H9 (cell line): ENCODE measurements at regions not wholly inside any gene's neighbourhood (a gene's known extent, or its start where the extent isn't known, plus 50 kb on each side); places are given as distances from the start of the nearest gene placed in this dataset.

Source experiments
- DNase-seq: peaks from one replicate; pipeline ENCODE4 v3.0.0-alpha.2; 2017
- H2AFZ ChIP-seq: one replicate; pipeline ENCODE4 v1.6.1; 2013; ENCODE audit warnings: mild to moderate bottlenecking, low read length, control low read depth, moderate library complexity
- H2AK5ac ChIP-seq: 2 replicates; pipeline ENCODE4 v1.6.1; 2013; ENCODE audit warnings: low read length, control low read depth, mixed read lengths; ENCODE audit not compliant: insufficient read length
- H2BK120ac ChIP-seq: one replicate; pipeline ENCODE4 v1.6.1; 2013; ENCODE audit warnings: low read depth, mild to moderate bottlenecking, low read length, control low read depth, inconsistent platforms; ENCODE audit not compliant: poor library complexity, severe bottlenecking
- H2BK12ac ChIP-seq: 2 replicates; pipeline ENCODE4 v1.6.1; 2013; ENCODE audit warnings: low read length, control low read depth, mixed read lengths, low read depth; ENCODE audit not compliant: insufficient read length
- H2BK15ac ChIP-seq: 2 replicates; pipeline ENCODE4 v1.6.1; 2013; ENCODE audit warnings: low read depth, low read length, control low read depth
- H2BK20ac ChIP-seq: one replicate; pipeline ENCODE4 v1.6.1; 2013; ENCODE audit warnings: low read depth, mild to moderate bottlenecking, low read length, control low read depth, inconsistent platforms; ENCODE audit not compliant: poor library complexity, severe bottlenecking
- H2BK5ac ChIP-seq: 2 replicates; pipeline ENCODE4 v1.6.1; 2013; ENCODE audit warnings: low read length, control low read depth, mixed read lengths; ENCODE audit not compliant: insufficient read length
- H3K14ac ChIP-seq: 2 replicates; pipeline ENCODE4 v1.6.1; 2013; ENCODE audit warnings: low read length, control low read depth; ENCODE audit not compliant: insufficient read depth
- H3K18ac ChIP-seq: 2 replicates; pipeline ENCODE4 v1.6.1; 2013; ENCODE audit warnings: low read depth, mild to moderate bottlenecking, mixed read lengths, low read length, control low read depth; ENCODE audit not compliant: insufficient read length
- H3K23ac ChIP-seq: 2 replicates; pipeline ENCODE4 v1.6.1; 2013; ENCODE audit warnings: low read length, control low read depth, mixed read lengths, low read depth; ENCODE audit not compliant: insufficient read length
- H3K23me2 ChIP-seq: 2 replicates; pipeline ENCODE4 v1.6.1; 2013; ENCODE audit warnings: low read depth, mild to moderate bottlenecking, mixed read lengths, low read length, control low read depth; ENCODE audit not compliant: insufficient read length, poor library complexity, severe bottlenecking
- H3K27ac ChIP-seq: 2 replicates; pipeline ENCODE4 v1.5.1; 2013; ENCODE audit warnings: low read length, control low read depth, mixed read lengths, low read depth; ENCODE audit not compliant: insufficient read length
- H3K27me3 ChIP-seq: 2 replicates; pipeline ENCODE4 v1.6.1; 2013; ENCODE audit warnings: low read length, control low read depth, inconsistent platforms; ENCODE audit not compliant: insufficient read depth
- H3K4ac ChIP-seq: 2 replicates; pipeline ENCODE4 v1.6.1; 2013; ENCODE audit warnings: low read depth, mild to moderate bottlenecking, control low read depth, inconsistent platforms, low read length, moderate library complexity
- H3K4me1 ChIP-seq: 2 replicates; pipeline ENCODE4 v1.6.1; 2013; ENCODE audit warnings: low read length, control low read depth, inconsistent platforms; ENCODE audit not compliant: insufficient read depth
- H3K4me2 ChIP-seq: 2 replicates; pipeline ENCODE4 v1.6.1; 2013; ENCODE audit warnings: low read length, control low read depth, mixed read lengths; ENCODE audit not compliant: insufficient read length, insufficient read depth
- H3K56ac ChIP-seq: 2 replicates; pipeline ENCODE4 v1.6.1; 2013; ENCODE audit warnings: low read depth, mild to moderate bottlenecking, mixed read lengths, low read length, control low read depth; ENCODE audit not compliant: insufficient read length
- H3K79me1 ChIP-seq: 2 replicates; pipeline ENCODE4 v1.6.1; 2013; ENCODE audit warnings: low read depth, mild to moderate bottlenecking, moderate library complexity, low read length, control low read depth, inconsistent platforms; ENCODE audit not compliant: insufficient read depth, poor library complexity, severe bottlenecking
- H3K79me2 ChIP-seq: 2 replicates; pipeline ENCODE4 v1.6.1; 2013; ENCODE audit warnings: low read length, control low read depth, inconsistent platforms; ENCODE audit not compliant: insufficient read depth
- H3K9ac ChIP-seq: 2 replicates; pipeline ENCODE4 v1.6.1; 2013; ENCODE audit warnings: low read length, control low read depth, mixed read lengths; ENCODE audit not compliant: insufficient read length; ENCODE audit errors: extremely low read depth
- H3K9me3 ChIP-seq: one replicate; pipeline ENCODE4 v1.6.1; 2013; ENCODE audit warnings: low read depth, low read length, inconsistent platforms; ENCODE audit not compliant: control insufficient read depth
- H3T11ph ChIP-seq: one replicate; pipeline ENCODE4 v1.6.1; 2013; ENCODE audit warnings: mild to moderate bottlenecking, low read length, control low read depth, inconsistent platforms
- H4K20me1 ChIP-seq: one replicate; pipeline ENCODE4 v1.6.1; 2013; ENCODE audit not compliant: control insufficient read depth, insufficient read length, insufficient read depth
- H4K5ac ChIP-seq: 2 replicates; pipeline ENCODE4 v1.6.1; 2013; ENCODE audit warnings: low read depth, mild to moderate bottlenecking, mixed read lengths, low read length, control low read depth; ENCODE audit not compliant: insufficient read length
- H4K8ac ChIP-seq: replicated peaks from 2 replicates; pipeline ENCODE4 v1.6.1; 2013; ENCODE audit warnings: low read length, control low read depth, mixed read lengths, low read depth; ENCODE audit not compliant: insufficient read length
- H4K91ac ChIP-seq: 2 replicates; pipeline ENCODE4 v1.6.1; 2013; ENCODE audit warnings: low read depth, mild to moderate bottlenecking, moderate library complexity, mixed read lengths, low read length, control low read depth; ENCODE audit not compliant: insufficient read length
- H3K27ac Mint-ChIP-seq, 3 experiments: 2 replicates in 2 of 3; 3 replicates in 1 of 3; pipeline ENCODE4 v1.8.0; 2020 to 2021; ENCODE audit warnings: mixed read lengths in 3 of 3, mild to moderate bottlenecking in 1 of 3, moderate library complexity in 1 of 3
- H3K27me3 Mint-ChIP-seq: 2 replicates; pipeline ENCODE4 v1.8.0; 2021; ENCODE audit warnings: low read depth, mild to moderate bottlenecking, moderate library complexity, mixed read lengths
- H3K36me3 Mint-ChIP-seq, 3 experiments: 2 replicates in 2 of 3; 3 replicates in 1 of 3; pipeline ENCODE4 v1.8.0; 2020 to 2021; ENCODE audit warnings: low read depth in 3 of 3, mixed read lengths in 3 of 3; ENCODE audit not compliant: insufficient read depth in 1 of 3
- H3K4me1 Mint-ChIP-seq, 2 experiments: 2 replicates each; pipeline ENCODE4 v1.8.0; 2020; ENCODE audit warnings: mixed read lengths in 2 of 2
- H3K4me3 Mint-ChIP-seq, 2 experiments: 2 replicates in 1 of 2; 3 replicates in 1 of 2; pipeline ENCODE4 v1.8.0; 2020 to 2021; ENCODE audit warnings: mild to moderate bottlenecking in 2 of 2, mixed read lengths in 2 of 2, moderate library complexity in 1 of 2
- H3K9me3 Mint-ChIP-seq, 2 experiments: 2 replicates in 1 of 2; 3 replicates in 1 of 2; pipeline ENCODE4 v1.8.0; 2020; ENCODE audit warnings: mild to moderate bottlenecking in 2 of 2, mixed read lengths in 2 of 2, moderate library complexity in 1 of 2
- WGBS: extraction: QIAGEN DNeasy Blood & Tissue Kit; methylation state at CpG from one replicate; pipeline ENCODE4 v1.1.7; 2013; ENCODE audit warnings: missing lambda C conversion rate, low lambda C conversion rate, mixed read lengths; ENCODE audit not compliant: insufficient read length; ENCODE audit errors: extremely low coverage; 5-methylcytosine and 5-hydroxymethylcytosine counted together
- TF ChIP-seq, protein P1 (sequence below): fragments of 200-600 bp; sonication (generic); conservative IDR thresholded peaks from 3 replicates; pipeline ENCODE4 v1.8.0; 2021; ENCODE audit warnings: antibody characterized with exemption, mild to moderate bottlenecking

DNA sequence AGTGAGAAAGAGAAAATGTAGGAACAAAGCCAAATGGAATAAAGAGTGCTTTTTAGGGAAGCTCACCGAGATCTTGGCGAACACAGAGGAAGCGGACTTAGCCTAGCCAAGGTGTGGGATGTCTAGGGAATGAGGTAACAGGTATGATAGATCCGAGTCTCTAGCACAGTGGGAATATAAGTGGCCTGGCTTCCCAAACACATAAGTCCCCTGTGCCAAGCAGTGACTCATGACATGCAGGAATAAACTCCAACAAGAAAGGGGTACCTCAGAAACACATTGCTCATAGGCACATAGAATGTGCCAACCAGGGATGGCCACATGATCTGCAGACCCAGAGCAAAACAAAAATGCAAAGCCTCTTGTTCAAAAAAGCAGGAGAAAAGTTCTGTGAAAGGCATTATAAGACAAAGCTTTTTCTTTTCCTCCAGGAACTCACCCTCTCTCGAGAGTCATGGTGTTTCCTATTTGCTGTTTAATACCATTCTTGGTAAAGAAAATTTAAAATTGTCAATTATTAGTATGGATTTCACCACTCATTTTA, 542.5 kb downstream of the GATA3 start:
- H3K23me2 ChIP-seq: no peaks in the 10 kb centered on the region
- H2AK5ac ChIP-seq: no peak overlapping the region
- H4K91ac ChIP-seq: no peak overlapping the region
- H3K4me2 ChIP-seq: no peak overlapping the region
- no peak overlapping the region for H2BK120ac ChIP-seq
- no peak overlapping the region for H2BK5ac ChIP-seq
- no CpG with 5 or more reads among the region's 5 CpGs for WGBS
- H4K8ac ChIP-seq: no peak overlapping the region
- H3K14ac ChIP-seq: no peak overlapping the region
- no peaks in the 10 kb centered on the region for H3K27me3 ChIP-seq
- no peak overlapping the region for H3K4ac ChIP-seq
- no peak overlapping the region for H3K27ac ChIP-seq
- no peak overlapping the region for H2AFZ ChIP-seq
- no peaks in the 10 kb centered on the region for H3K36me3 Mint-ChIP-seq
- TF ChIP-seq, protein P1, sequence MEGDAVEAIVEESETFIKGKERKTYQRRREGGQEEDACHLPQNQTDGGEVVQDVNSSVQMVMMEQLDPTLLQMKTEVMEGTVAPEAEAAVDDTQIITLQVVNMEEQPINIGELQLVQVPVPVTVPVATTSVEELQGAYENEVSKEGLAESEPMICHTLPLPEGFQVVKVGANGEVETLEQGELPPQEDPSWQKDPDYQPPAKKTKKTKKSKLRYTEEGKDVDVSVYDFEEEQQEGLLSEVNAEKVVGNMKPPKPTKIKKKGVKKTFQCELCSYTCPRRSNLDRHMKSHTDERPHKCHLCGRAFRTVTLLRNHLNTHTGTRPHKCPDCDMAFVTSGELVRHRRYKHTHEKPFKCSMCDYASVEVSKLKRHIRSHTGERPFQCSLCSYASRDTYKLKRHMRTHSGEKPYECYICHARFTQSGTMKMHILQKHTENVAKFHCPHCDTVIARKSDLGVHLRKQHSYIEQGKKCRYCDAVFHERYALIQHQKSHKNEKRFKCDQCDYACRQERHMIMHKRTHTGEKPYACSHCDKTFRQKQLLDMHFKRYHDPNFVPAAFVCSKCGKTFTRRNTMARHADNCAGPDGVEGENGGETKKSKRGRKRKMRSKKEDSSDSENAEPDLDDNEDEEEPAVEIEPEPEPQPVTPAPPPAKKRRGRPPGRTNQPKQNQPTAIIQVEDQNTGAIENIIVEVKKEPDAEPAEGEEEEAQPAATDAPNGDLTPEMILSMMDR: no peak
- no peaks in the 10 kb centered on the region for H3K79me1 ChIP-seq
- no peak overlapping the region for H2BK20ac ChIP-seq
- H3K9me3 Mint-ChIP-seq: no peaks in the 10 kb centered on the region
- H3K9ac ChIP-seq: no peak overlapping the region
- no peak overlapping the region for H3K18ac ChIP-seq
- no peak overlapping the region for H2BK15ac ChIP-seq
- no peak overlapping the region for H3K56ac ChIP-seq
- H3K79me2 ChIP-seq: no peaks in the 10 kb centered on the region
- H3T11ph ChIP-seq: no peak overlapping the region
- H3K27ac Mint-ChIP-seq: no peak overlapping the region; a peak in 1 of 7 replicates
- H4K20me1 ChIP-seq: no peaks in the 10 kb centered on the region
- H4K5ac ChIP-seq: no peak overlapping the region
- H3K4me1 Mint-ChIP-seq: peaks cover 0 to 3% of the 10 kb centered on the region in 2 experiments; a peak in 2 of 4 replicates
- H3K4me3 Mint-ChIP-seq: no peak overlapping the region
- H3K4me1 ChIP-seq: no peaks in the 10 kb centered on the region
- H3K27me3 Mint-ChIP-seq: no peaks in the 10 kb centered on the region; the same call in 1 of the 2 replicates
- no peaks in the 10 kb centered on the region for H3K9me3 ChIP-seq
- H2BK12ac ChIP-seq: no peak overlapping the region
- no peak for DNase-seq
- H3K23ac ChIP-seq: no peak overlapping the region
